HFF-Myc (cell line): ENCODE measurements at regions not wholly inside any gene's neighbourhood (a gene's known extent, or its start where the extent isn't known, plus 50 kb on each side); places are given as distances from the start of the nearest gene placed in this dataset.

Experiments used
- DNase-seq: peaks from one replicate; pipeline ENCODE4 v3.0.0-alpha.2; 2011; ENCODE audit warnings: low read depth; ENCODE audit errors: extremely low read depth
- H3K4me3 ChIP-seq: replicated peaks from 2 replicates; pipeline ENCODE4 v1.5.1; 2011; ENCODE audit warnings: low read depth, mild to moderate bottlenecking, control low read depth, low read length
- CTCF ChIP-seq: IDR thresholded peaks from 2 replicates; pipeline ENCODE4 v1.5.1; 2012; ENCODE audit warnings: mild to moderate bottlenecking, low read depth, low read length, control low read depth; ENCODE audit errors: missing control alignments

GRCh38 chr6:135750081-135750480, 101.4 kb upstream of the PDE7B start:
- no peak overlapping the region for H3K4me3 ChIP-seq
- no peak for DNase-seq
- no peak for TF ChIP-seq CTCF

DNA sequence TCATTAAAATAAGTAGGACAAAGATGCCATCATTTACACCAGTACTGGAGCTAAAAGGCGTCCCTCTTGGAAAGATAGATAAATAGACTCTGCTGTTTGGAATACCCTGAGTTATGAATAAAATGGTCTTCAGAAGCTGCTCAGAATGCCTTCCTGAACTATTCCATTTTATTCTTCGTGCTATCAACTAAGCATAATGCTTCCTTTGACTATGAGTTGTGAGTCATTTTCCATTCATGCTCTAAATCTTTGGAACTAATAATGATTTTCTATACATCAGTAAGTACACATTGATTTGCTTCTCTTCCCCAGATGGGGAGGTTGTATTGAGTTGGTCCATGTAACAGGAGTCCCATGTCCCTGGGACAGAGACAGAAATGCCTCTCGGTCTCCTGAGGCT, 98.3 kb upstream of the PDE7B start:
- TF ChIP-seq CTCF, result no peak

GRCh38 chr6:135759831-135760230, 91.7 kb upstream of the PDE7B start:
- DNase-seq, result no peak
- no peak overlapping the region for H3K4me3 ChIP-seq
- TF ChIP-seq CTCF, result no peak

More for the DNA sequence above, 98.3 kb upstream of the PDE7B start:
- no peak overlapping the region for H3K4me3 ChIP-seq
- DNase-seq, result no peak

DNA sequence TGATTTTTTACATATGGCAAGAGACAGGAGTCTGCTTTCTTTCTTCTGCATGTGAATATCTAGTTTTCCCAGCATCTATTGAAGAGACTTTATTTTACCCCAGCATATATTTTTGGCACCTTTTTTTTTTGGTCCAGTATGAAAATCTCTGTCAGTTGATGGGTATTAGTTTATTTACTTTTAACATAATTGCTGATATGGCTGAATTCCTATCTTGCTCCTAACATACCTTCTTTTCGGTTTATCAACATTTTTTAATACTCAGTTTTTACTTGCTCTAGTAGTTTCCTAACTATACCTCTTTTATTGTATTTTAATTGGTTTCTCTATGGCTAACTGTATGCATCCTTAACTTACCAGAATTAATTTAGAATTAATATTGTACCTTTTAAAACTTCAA, 77.5 kb upstream of the PDE7B start:
- no peak for TF ChIP-seq CTCF
- H3K4me3 ChIP-seq, result no peak overlapping the region
- DNase-seq, result no peak

DNA sequence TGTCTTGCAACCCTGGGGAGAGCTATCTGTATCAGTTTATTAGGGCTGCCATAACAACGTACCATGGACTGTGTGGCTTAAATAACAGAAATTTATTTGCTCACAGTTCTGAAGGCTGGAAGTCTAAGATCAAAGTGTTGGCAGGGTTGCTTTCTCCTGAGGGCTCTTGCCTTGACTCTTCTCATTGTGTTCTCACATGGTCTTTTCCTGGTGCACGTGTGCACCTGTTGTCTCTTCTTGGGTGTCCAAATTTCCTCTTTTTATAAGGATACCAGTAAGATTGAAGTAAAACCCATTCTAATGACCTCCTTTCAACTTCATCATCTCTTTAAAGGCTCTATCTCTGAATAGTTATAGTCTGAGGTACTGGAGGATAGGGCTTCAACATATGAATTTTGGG, 72.3 kb upstream of the PDE7B start:
- no peak overlapping the region for H3K4me3 ChIP-seq
- TF ChIP-seq CTCF, result no peak
- DNase-seq, result no peak

DNA sequence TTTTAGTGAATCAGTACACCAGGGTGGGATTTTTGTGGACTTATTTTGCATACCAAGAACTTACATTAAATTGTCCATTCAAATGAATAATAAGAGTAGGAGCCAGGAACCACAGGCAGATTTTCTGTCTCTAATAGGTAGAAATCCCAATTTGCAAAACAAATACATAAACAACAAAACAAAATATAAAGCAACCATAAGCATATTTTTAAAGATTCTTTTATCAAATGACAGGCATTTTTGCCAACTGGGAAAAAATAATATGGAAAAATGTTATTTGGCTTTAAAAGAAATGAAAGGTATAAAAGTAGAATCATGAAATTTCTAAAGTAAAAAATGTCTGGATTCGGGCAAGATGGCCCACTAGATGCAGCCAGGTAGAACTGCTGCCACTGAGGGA, 71.2 kb upstream of the PDE7B start:
- H3K4me3 ChIP-seq, result no peak overlapping the region
- DNase-seq, result no peak
- no peak for TF ChIP-seq CTCF

GRCh38 chr6:135782546-135782945, 69.0 kb upstream of the PDE7B start:
- TF ChIP-seq CTCF, result no peak
- DNase-seq, result no peak

More at GRCh38 chr6:135782546-135782945, 69.0 kb upstream of the PDE7B start:
- no peak overlapping the region for H3K4me3 ChIP-seq
